SU-DHL-6 (cell line): ENCODE measurements at regions not wholly inside any gene's neighbourhood (a gene's known extent, or its start where the extent isn't known, plus 50 kb on each side); places are given as distances from the start of the nearest gene placed in this dataset.

ENCODE experiments used
- CTCF ChIP-seq: fragments of 200-600 bp; sonication (generic); IDR thresholded peaks from one replicate; pipeline ENCODE4 v1.5.1; 2017; ENCODE audit warnings: antibody characterized with exemption, mild to moderate bottlenecking, low read length, moderate library complexity; ENCODE audit not compliant: insufficient read depth, poor library complexity, severe bottlenecking
- EZH2phosphoT487 ChIP-seq: fragments of 200-600 bp; sonication (generic), shearing (Covaris generic); conservative IDR thresholded peaks from 2 replicates; pipeline ENCODE4 v1.6.1; 2018; ENCODE audit warnings: mild to moderate bottlenecking, antibody characterized with exemption, low read length, moderate library complexity, mixed read lengths

GRCh38 chr16:77594799-77595596 lies 127.3 kb upstream of the NUDT7 start:
- TF ChIP-seq EZH2phosphoT487 (no peak), CTCF (no peak)
